DMS114 treated with DMSO at 0.1 percent for 48 hours (cell line): ENCODE measurements at regions not wholly inside any gene's neighbourhood (a gene's known extent, or its start where the extent isn't known, plus 50 kb on each side); places are given as distances from the start of the nearest gene placed in this dataset.

Experiments
- DNase-seq: peaks from one replicate; lab custom pipeline; 2025; ENCODE audit not compliant: unreplicated experiment; lab: John Stamatoyannopoulos, UW

DNA sequence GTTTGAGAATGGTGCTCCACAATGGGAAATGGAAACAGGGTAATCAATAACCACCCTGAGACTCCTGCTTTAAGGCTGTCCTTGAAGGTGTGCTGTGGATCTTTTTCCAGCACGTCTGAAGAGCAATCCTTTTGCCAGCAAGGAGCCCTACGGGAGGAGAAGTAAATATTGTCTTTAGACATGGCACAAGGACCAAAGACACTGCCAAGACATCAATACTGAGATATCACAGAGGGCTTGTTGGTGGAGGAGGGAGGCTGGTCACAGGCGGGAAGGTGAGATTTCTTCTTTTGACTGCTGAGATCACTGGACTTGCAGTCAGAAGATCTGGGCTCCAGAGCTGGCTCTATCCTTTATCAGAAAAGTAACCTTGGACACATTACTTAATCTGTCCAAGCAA lies 135.0 kb upstream of the ZNF462 start:
- no peak for DNase-seq

DNA sequence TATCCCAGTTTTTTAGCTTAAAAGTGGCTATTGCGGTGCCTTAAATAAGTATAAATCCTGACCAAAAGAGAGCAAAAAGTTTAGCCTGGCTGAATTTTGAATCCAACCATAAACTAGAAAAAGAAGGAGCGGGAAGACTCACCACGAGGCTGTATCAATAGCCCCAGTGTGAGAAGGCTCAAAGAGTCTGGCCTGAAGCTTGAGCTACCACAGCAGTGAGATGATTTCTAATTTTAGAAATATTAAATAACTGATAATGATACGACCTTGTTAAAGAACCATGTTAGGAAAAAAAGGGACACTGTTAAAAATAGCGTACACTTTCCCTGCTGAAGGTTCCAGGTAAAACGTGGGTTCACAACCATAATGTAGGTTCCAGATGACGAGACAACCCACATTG lies 134.1 kb upstream of the ZNF462 start:
- DNase-seq = no peak

DNA sequence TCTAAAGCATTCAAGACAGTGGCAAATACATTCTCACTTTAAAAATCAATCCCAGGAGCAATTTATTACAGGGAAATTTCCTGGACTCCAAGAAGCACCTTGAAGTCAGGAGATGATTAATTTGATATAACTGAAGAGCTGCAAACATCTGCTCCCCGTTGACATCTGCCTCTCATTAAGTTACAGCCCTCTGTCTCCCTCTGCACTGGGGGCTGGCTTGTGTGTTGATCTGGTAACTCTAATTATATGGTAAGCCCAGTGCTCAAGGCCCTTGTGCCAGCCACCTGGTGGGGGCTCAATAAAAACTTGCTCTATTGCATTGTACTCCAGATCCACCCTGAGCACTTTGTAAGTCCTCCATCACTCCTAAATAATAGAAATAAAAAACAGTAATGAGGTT lies 131.1 kb upstream of the ZNF462 start:
- DNase-seq = no peak

DNA sequence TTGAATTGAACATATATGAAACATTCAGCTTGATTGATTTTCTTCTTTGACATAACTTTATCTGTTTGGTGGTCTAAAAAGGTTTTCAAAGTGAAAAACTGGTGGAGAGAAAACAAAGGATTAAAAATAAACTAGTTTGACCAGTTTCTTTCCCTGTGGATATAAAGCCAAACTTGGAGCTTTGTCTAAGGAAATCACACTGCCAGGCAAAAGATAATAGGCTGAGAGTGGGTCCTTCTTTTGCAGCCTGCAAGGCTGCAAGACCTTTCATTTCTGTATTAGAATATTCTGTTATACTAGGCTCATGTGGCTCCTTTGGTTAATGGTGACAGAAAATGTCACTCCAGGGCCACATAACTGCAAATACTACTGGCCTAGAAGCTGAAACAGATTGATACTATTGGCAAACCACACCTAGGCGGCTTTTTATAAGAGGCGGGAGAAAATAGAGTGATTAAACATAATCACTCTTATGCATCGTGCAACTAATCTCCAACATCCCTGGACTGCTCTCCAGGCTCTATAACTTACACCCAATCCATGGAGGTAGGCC lies 129.1 kb upstream of the ZNF462 start:
- no peak for DNase-seq

DNA sequence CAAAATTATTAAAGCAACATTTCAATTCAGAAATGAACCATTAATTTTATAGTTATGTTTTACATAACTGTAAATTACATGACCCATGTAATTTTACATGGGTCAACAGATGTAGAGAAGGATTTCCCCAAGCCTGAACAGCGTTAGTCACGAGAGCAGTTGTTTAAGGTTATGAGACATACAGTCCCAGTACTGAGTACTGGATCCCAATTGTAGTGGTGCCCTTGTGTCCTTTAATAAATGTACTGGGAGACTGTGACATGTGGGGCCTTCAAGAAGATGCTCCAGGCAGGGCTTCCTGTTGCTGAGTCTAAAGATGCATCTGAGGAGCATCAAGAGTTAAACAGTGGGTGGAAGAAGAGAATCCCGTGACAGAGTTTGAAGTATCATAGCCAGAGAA lies 125.5 kb upstream of the ZNF462 start:
- no peak for DNase-seq

DNA sequence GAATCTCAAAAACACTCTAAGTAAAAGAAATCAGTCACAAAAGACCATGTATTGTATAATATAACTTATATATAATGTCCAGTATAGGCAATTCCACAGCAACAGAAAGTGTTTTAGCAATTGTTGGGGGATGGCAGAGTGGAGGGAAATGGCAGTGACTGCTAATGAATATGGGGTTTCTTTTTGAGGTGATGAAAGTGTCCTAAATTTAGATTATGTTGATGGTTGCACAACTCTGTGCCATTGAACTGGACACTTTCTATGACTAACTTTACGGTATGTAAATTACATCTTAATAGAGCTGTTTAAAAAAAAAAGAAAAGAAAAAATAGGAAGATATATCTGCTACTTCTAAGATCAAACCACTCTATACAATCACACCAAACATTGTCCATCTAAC lies 124.9 kb upstream of the ZNF462 start:
- DNase-seq = no peak

DNA sequence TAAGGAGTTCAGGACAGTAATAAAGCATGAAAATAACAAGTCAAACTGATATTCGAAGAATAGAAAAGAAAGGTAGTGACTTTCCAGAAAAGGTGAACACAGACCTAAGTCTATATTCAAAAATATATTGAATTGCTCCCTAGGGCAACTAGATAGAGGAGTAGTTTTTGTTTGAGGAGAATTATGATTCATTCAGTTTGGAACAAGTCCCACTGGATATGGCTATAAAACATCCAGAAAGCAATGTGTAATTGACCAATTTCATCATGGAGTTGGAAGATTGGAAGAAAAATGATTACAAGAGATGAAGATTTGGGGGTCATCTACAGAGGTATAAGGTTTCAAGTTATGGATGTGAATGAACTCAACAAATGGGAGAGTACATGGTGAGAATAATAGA lies 117.5 kb upstream of the ZNF462 start:
- DNase-seq = no peak

DNA sequence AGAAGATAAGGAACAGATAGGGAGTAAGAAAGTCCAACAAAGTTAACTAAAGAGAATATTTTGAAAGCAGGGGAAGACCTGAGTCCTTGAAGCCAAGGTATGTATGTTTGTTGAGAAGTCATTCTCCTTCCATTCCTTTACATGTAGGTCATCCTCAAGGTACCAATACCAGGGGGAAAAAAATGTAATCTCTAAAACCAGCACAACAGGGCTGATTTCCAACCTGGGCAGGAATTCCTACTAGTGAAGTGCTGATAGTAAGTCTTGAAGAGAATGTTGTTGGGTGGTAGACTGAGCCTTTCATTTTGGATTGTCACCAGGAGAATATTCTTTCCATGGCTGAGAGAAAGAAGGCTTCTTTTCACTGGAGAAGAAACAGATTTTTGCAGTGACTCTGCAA lies 117.1 kb upstream of the ZNF462 start:
- no peak for DNase-seq

DNA sequence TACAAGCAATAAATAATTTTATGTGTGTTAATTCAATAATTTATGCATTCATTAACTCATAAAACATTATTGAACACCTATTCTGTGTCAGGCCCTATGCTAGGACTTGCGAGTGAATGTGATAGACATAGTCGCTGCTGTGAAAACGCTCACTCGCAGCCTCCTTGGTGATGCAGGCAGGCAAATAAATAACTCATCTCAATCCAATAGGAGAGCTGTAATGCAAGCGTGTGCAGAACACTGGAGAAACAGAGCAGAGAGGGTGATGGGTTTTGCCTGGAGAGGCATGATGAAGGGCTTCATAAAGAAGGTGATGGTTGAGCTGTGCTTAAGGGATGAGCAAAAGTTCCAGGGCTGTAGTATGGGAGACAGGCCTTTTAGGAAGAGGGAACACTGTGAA lies 111.3 kb upstream of the ZNF462 start:
- no peak for DNase-seq

DNA sequence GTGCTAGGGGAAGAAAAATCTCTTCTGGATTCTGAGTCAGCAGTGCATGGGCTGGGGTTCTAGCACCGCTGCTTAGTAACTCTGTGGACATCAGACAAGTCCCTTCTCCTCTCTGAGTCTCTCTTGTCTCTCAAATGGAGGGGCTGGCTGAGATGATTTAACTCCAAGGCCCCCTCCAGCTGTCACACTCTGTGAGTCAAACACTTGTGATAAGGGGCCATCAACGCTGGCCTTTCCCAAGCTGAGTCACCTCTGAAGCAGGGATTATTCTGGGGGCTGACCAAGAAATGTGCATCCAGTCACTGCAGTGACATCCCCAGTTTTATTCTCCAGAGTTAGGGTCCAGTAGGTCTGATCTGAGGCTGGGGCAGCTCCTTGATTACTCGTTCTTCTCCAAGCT lies 110.4 kb upstream of the ZNF462 start:
- DNase-seq = no peak

DNA sequence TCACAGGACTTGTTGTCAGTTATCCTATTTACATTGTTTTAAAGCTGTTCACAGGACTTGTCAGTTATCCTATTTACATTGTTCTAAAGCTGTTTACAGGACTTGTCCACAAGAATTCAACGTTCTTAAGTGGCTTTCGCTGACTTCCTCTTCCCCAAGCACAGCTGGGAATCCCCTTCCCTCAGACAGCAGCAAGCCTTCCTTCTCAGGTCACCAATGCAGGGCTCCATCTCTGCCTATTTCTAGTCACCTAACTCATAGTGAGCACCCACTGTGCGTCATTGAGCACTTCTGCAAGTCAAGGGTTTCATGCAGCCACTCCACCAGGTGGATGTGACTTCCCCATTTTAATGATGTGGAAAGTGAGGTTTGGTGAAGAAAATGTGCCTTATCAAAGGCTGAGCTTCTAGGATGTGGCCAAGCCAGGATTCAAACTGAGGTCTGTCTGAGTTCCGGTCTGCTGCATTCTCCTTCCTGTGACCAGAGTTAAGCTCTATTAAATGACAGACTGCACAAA lies 109.8 kb upstream of the ZNF462 start:
- no peak for DNase-seq

DNA sequence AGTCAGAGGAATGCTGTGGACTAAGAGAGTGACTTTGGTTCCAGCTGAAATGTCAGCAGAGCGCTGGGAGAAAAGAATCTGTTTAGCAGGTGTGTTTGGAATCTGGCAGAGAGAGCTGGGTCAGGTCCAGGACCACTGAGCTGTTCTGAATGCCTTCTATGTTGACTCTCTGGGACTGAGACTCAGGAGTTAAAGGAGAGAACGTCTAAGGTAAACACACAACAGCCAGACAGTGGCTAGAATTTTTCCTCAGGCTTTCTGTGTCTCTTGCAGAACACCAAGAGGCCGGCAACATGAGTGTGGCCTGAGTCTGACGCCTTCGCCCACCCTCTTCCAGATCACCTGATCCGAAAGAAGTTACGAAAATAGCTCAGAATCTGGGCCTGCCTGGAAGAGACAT lies 107.2 kb upstream of the ZNF462 start:
- no peak for DNase-seq

DNA sequence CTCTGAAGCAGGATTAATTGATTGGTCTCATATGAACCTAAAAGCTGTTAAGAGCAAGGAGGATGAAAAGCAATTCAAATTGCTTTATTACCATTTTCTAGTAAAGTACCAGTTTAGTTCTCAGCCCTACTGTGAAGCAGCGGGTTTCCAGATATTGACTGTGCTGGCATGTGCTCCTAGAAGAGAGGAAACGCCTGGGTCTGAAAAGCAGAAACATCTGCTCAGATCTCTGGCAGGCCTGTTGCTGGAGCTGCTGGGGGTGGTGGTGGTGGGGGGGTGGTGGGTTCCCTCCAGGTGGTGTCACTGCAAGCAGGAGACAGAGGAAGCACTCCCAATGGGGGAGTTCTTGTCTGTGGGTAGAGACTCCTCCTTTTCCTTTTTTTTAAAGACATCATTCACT lies 105.5 kb upstream of the ZNF462 start:
- DNase-seq = no peak

DNA sequence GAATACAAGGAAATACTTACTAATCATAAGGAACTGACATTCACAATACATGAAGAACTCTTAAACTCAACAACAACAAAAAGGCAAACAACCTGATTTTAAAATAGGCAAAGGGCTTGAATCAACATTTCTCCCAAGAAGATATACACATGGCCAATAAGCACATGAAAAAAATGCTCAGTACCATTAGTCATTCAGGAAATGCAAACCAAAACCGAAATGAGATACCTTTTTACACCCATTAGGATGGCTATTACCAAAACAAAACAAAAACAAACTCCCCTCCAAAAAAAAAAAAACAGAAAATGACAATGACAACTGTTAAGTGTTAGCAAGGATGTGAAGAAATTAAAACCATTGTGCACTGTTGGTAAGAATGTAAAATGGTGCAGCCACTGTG lies 104.1 kb upstream of the ZNF462 start:
- no peak for DNase-seq

DNA sequence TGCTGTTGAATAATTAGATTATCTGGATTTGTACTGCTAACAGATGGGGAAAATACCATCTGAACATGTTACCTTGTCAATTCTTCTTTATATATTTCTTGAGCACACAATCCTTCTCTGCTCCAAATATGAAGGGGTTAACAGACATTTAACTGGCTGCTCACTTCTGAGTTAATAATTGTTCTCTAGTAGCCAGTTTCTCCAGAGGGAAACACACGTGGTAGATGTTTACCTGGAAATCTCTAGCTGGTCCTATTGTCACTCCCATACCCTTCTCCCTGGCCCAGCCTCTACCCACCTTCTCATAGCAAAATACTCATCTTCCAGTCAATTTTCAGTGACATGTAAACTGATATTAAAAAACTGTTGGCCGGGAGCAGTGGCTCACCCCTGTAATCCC lies 101.5 kb upstream of the ZNF462 start:
- DNase-seq = no peak

DNA sequence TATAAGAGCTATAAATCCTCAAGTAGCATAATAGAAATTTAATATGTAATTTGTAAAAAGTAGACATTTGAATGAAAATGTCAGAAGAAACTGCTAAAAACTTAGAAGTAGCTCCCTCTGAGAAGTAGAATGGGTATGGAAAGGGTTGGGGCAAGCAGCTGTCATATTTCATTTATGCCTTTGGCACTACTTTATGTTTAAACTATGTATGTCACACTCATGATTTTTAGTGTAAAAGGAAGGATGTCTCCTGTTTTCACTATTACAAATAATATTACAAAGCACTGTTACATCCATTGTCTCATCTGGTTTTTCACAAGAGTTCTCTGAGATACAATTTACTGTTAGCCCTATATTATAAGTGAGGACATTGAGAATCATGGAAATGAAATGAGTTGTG lies 96.3 kb upstream of the ZNF462 start:
- DNase-seq = no peak

DNA sequence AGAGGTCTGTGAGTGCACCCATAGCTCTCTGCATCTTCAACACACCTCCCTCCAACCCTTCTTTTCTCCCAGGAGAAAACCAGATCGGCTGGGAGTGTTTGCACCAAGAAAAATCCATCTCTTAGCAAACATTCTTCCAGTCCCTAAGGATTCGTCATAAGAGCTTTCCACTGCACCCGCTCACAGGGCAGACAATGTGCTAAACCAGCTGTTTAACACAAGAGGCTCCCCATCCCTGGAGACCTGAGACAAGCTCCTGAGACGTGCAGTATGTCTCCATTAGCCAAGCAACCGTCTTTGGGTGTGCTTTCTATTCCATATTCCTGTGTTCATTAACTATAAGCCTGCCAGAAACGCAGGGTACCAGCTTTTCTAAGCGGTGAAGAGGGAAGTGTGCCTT lies 93.6 kb upstream of the ZNF462 start:
- no peak for DNase-seq

DNA sequence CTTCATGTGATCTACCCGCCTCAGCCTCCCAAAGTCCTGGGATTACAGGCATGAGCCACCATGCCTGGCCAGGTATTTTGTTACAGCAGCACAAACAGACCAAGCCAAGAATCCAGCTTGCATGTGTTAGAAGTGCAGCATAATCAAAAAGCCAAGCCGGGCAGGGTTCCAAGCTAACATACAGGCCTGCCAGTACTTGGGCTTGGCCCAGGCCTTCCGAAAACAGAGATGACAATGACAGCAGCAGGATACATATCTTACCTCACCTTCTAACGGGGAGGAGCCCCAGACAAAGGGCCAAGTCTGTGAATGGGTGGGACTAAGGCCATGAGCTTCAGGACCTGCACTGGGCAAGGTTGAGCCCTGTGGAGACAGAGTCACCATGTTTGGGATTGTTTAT lies 91.4 kb upstream of the ZNF462 start:
- no peak for DNase-seq

DNA sequence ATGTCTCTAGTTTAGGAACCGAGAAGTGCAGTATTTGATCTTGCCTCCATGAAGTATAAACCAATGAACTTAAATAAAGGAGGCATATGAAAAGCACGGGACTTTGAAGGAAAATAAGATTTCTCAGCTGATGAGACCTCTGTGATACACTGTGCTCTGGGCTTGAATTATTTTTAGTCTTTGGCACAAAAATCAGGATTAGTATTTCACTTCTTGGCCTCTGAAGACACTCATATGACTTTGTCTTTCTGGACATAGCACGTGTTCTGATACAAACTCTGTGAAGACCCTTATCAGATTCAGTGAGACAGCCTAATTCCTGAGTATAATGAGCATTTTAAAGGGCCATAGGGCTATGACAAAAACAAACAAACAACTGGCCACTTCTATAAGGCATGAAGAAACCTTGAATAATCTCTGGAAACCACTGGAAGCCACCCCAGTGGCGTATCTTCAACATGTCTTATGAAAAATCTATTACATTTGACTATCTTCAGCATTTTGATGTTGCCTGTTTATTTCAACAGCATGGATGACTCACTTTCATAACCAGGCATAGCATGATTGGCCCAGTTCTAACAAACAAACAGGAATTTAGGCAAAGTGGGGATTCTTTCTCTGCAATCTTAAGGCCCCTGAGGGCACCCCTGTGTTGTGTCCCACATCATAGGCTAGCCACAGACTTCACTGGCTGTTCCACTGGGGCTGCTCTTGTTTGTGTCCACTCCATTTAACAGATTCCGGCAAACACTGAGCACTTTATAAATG lies 90.3 kb upstream of the ZNF462 start:
- DNase-seq = no peak

DNA sequence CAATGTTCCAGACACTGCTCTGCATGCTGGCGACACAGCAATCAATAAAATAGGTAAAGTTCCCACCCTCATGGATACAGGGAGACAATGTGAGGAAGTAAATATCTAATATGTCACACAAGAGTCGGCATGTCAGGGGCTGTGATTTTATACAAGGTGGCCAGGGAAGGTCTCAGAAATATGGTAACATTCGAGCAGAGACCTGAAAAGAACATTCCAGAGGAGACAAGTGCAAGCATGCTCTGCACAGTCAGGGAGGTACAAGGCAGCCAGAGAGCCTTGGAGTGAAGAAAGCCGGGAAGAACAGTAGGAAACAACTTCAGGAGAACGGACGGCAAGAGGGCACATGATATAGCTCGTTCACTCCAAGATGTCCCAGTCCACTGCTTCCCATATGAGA lies 89.2 kb upstream of the ZNF462 start:
- DNase-seq = no peak

DNA sequence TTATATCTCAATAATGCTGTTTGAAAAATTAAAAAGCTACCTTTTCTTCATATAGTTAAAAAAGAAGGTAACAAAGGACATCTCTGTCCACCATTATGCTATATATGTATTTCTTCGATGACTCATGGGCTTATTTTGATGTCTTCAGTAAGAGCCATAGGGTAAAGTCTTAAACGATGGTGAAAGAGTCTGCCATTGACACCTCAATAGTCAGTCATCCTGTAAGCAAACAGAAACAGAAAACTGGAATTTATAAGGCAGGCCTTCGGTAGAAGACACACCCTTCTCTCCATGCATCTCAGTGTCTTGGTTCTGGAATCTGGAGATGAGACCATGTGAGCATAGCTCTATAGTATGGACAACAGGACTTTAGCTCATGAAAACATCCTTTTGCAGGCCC lies 87.0 kb upstream of the ZNF462 start:
- DNase-seq = no peak

DNA sequence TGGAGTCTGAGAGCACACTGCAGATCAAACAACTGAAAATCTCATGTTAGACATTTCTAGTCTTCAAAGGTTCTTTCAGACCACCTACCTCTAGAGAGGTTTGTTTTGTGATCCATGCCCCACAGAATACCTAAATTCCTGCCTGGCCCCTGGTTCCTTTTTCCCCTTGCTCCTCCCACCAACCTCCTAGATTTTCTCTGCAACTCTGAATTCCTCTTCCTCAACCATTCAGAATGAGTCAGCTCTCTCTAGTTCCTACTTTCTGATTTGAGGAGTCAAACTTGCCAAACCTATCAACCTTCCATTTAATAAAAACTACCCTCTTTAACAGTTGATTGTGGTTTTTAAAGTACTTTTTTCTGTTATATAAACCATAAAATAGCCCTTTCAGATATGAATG lies 83.2 kb upstream of the ZNF462 start:
- no peak for DNase-seq

DNA sequence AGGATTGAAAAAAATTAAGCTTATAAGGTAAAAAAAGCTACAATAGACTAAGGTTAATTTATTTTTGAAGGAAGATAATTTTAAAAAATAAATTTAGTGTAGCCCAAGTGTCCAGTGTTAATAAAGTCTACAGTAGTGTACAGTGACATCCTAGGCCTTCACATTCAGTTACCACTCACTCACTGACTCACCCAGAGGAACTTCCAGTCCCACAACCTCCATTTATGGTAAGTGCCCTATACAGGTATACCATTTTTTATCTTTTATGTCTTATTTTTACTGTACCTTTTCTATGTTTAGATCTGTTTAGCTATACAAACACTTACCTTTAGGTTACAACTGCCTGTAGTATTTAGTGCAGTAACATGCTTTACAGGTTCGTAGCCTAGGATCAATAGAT lies 79.8 kb upstream of the ZNF462 start:
- no peak for DNase-seq
